ENCODE measurements at regions not wholly inside any gene's neighbourhood (a gene's known extent, or its start where the extent isn't known, plus 50 kb on each side); places are given as distances from the start of the nearest gene placed in this dataset.

GRCh38 chr12:28611115-28611435 lies 420.8 kb downstream of the CCDC91 start:
- Mint-ChIP-seq H3K4me1 (peaks cover 32 to 34% of the 10 kb centered on the region in 2 experiments), H3K27ac (peak overlapping the region in 1 of 3 experiments; percentile 35; a peak in 1 of 7 replicates), H3K4me3 (no peak overlapping the region), H3K27me3 (ENCODE audit: low read depth) (no peaks in the 10 kb centered on the region), H3K36me3 (ENCODE audit: insufficient read depth in 1 of 3, low read depth in 3 of 3) (peaks cover 16 to 24% (median 22%) of the 10 kb centered on the region in 3 experiments), H3K9me3 (peaks cover 20 to 21% of the 10 kb centered on the region in 2 experiments)
- TF ChIP-seq, protein P1, sequence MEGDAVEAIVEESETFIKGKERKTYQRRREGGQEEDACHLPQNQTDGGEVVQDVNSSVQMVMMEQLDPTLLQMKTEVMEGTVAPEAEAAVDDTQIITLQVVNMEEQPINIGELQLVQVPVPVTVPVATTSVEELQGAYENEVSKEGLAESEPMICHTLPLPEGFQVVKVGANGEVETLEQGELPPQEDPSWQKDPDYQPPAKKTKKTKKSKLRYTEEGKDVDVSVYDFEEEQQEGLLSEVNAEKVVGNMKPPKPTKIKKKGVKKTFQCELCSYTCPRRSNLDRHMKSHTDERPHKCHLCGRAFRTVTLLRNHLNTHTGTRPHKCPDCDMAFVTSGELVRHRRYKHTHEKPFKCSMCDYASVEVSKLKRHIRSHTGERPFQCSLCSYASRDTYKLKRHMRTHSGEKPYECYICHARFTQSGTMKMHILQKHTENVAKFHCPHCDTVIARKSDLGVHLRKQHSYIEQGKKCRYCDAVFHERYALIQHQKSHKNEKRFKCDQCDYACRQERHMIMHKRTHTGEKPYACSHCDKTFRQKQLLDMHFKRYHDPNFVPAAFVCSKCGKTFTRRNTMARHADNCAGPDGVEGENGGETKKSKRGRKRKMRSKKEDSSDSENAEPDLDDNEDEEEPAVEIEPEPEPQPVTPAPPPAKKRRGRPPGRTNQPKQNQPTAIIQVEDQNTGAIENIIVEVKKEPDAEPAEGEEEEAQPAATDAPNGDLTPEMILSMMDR (conservative IDR thresholded peaks at IDR 0.05), result no peak
- Histone ChIP-seq H3T11ph (ENCODE audit: low read length) (no peak overlapping the region), H3K79me2 (ENCODE audit: insufficient read depth, low read length) (no peaks in the 10 kb centered on the region), H3K56ac (ENCODE audit: insufficient read length, low read depth, low read length) (no peak overlapping the region), H3K23ac (ENCODE audit: insufficient read length, low read depth, low read length) (no peak overlapping the region), H4K8ac (replicated peaks; ENCODE audit: insufficient read length, low read depth, low read length) (no peak overlapping the region), H3K14ac (ENCODE audit: insufficient read depth, low read length) (no peak overlapping the region), H4K91ac (ENCODE audit: insufficient read length, low read depth, low read length) (no peak overlapping the region), H2AFZ (ENCODE audit: low read length) (no peak overlapping the region), H3K27me3 (ENCODE audit: insufficient read depth, low read length) (no peaks in the 10 kb centered on the region), H2BK12ac (ENCODE audit: insufficient read length, low read depth, low read length) (no peak overlapping the region), H3K9me3 (ENCODE audit: control insufficient read depth, low read depth, low read length) (no peaks in the 10 kb centered on the region), H2BK20ac (ENCODE audit: low read depth, low read length, poor library complexity, severe bottlenecking) (no peak overlapping the region), H4K20me1 (ENCODE audit: control insufficient read depth, insufficient read depth, insufficient read length) (no peaks in the 10 kb centered on the region), H2AK5ac (ENCODE audit: insufficient read length, low read length) (no peak overlapping the region), H3K27ac (ENCODE audit: insufficient read length, low read depth, low read length) (no peak overlapping the region), H4K5ac (ENCODE audit: insufficient read length, low read depth, low read length) (no peak overlapping the region), H3K4me1 (ENCODE audit: insufficient read depth, low read length) (no peaks in the 10 kb centered on the region), H3K79me1 (ENCODE audit: insufficient read depth, low read depth, low read length, poor library complexity, severe bottlenecking) (no peaks in the 10 kb centered on the region), H2BK120ac (ENCODE audit: low read depth, low read length, poor library complexity, severe bottlenecking) (no peak overlapping the region), H3K4me2 (ENCODE audit: insufficient read depth, insufficient read length, low read length) (no peak overlapping the region), H3K18ac (ENCODE audit: insufficient read length, low read depth, low read length) (no peak overlapping the region), H2BK15ac (ENCODE audit: low read depth, low read length) (no peak overlapping the region), H3K4ac (ENCODE audit: low read depth, low read length) (no peak overlapping the region), H2BK5ac (ENCODE audit: insufficient read length, low read length) (no peak overlapping the region), H3K9ac (ENCODE audit: extremely low read depth, insufficient read length, low read length) (no peak overlapping the region), H3K23me2 (ENCODE audit: insufficient read length, low read depth, low read length, poor library complexity, severe bottlenecking) (no peaks in the 10 kb centered on the region)
- DNase-seq, result no peak

Data from H9 (cell line).